Suppressor macrophage treated with lipopolysaccharide for 4 hours (primary cell): ENCODE measurements at regions not wholly inside any gene's neighbourhood (a gene's known extent, or its start where the extent isn't known, plus 50 kb on each side); places are given as distances from the start of the nearest gene placed in this dataset.
"Not testable (repeated sequence)": the region's sequence is repeated elsewhere in the genome, so short reads cannot be mapped to it uniquely, and the experiment has no call there.

ENCODE experiments used
- DNase-seq: peaks from one replicate; pipeline ENCODE4 v3.0.0-alpha.2; 2020

DNA sequence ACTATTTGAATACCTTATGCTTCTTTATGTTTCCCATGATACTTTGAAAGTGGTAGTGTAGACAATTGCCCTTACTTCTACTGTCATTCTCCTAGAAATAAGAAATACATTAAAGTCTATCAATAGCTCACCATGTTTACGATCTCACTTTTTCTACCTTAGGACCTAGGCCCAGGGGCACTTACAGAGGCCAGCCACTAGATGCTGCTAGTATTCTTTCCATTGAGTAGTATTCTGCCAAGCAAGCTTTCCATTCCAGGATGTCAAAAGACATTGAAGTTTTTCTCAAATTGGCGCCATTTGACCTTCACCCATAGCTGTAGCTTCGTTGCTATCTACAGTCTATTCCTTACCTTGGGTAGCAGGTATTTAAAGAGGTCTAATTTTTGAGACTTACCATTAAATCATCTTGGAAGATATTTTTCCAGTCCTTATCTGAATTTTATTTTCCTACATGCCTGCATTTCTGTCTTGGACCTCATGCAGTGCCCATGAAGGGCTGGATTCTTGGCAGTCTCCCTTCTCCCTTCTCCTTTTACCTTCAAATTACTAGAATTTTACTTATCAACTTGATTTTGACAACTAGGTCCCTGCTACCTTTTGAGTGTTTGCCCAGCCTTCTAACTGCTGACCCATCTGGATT is 246.0 kb upstream of the NUDT12 start:
- peak; percentile 3 for DNase-seq

DNA sequence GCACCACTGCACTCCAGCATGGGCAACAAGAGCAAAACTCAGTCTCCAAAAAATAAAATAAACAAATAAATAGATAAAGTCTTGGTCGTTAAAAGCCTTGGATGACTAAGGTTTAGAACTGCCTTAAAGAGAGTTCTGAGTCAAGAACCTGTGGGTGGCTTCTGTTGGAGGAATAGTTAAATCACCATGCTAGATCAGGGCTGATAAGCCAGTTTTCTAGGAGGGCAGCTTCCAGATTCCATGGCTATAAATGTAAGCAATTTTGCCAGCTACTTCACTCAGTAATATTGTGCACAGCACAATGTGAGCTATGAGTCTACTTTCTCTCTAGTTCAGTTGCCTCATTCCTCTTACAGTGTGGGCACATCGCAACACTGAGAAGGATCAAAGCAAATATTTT is 242.1 kb upstream of the NUDT12 start:
- no peak for DNase-seq

DNA sequence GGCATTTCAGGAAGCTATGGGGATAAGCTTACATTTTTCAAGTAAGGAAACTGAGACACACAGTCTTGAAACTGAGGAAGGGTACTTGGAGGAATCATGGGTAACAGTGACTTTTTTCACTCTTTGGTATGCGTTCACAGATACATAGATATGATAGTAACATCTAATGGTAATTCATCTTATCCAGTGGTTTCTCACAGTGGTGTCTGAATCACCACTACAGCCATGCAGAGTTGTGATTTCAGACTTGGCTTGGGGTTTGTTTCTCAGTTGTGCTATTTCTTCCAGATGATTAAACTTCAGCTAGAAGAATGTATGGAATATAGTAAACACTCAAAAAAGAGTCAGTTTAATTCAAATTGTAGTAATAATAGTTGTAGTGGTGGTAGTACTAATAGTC is 239.1 kb upstream of the NUDT12 start:
- no peak for DNase-seq

DNA sequence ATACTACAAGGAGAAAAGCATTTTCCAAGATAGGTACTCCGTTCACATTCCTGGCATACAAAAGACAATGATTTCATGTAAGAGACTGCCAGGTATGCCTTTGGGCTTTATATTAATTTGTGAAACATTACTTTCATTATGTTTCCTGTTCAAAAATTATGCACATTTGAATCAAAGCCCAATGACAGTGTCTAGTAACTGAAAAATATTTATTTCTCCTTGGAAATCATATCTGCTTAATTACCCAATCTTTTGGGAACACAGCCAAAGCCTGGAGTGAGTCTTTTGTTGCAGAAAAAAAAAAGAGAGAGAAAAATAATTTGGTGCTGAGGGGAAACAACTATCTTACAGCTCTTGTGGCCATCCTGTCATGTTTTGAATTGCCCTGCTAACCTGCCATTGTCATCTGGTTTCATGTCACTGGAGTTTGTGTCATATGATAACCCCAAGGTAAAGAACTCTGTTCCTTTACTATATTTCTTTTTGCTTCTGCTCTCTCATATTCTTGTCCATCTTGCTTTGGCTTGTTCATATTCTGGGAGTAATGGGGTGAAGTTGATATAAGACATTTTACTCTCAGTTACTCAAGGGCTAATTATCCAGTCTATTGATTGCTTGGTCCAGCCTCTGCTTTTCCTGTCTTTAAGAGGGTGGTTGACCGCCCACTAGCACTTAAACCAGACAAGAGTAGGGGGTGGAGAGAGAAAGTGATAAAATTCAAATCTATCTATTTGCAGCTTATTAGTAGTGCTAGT is 238.3 kb upstream of the NUDT12 start:
- no peak for DNase-seq

DNA sequence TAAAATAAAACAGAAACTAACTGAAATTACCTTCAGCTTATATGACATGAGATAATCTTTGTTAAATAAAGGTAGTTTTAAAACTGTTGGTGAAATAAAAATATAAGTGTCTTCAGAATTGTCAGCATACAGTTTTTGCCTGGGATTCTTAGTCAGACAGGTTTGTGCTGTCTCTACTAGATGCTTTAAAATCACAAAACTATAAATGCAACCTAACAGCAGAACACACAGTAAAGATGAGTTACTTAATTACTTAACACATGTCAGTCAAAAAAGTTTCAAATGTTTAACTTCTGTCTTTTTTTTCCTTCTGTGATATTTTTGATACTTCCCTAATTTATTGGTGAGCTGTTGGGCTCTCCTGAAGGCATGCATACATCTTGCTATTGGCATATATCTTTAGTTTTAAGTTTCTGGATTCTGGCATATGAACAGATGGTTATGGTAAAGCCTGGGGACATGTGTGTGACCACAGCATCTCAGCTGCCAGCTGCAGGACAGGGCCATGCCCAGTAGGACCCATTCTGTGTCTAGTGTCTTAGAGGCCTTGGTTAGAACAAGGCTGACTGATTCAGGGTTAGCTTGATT is 231.1 kb upstream of the NUDT12 start:
- no peak for DNase-seq

DNA sequence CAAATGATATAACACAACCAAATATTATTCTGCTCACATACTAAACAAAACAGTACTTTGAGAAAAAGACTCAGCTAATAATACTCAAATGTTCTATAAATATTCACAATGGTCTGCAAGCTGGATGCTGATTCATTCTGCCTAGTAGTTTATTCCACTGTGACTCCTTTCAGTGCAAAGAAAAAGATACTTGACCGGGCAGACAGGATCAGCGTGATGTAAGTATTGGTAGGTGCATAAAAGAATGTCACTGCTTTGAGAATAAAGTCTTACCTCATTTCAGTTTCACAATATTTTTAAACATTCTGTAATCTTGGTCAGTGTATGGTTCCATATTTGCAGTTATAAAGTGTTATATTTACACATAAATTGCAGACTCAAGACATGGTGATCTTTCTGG is 223.0 kb upstream of the NUDT12 start:
- no peak for DNase-seq

DNA sequence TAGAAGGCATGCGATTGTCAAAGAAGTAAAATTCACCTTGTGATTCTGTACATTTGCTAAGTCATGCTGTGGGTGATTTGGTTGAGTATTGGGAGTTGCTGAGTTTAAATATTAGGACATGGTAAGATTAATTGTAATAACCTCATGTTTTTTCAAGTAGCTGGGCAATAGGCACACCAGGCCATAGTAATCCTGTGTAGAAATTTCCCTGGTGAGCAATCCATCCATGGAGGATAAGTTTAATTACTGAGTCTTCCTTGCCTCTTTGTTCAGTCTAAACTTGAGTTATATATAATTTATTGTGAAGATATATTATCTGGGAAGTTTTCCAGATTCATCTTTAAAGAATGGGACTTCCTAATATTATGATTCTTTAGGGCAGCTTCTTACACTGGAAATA is 221.1 kb upstream of the NUDT12 start:
- DNase-seq: no peak

DNA sequence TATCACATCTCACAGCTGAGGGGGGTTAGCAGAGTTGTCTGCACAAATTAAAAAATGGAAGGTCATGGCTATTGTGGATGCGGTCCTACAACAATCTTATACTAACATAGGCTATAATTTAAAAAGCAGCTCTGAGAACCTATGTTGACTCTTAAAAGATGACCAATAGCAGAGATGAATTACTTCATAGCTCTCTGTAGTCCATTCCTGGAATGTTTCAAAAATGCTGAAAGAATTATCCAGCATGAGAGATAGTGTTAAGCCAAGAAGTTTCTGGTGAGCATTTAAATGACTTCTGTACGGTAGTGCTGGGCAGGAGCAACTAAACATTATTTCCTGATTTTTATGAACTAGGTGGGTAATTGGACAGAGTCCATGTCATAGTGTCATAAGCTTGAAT is 218.2 kb upstream of the NUDT12 start:
- no peak for DNase-seq

DNA sequence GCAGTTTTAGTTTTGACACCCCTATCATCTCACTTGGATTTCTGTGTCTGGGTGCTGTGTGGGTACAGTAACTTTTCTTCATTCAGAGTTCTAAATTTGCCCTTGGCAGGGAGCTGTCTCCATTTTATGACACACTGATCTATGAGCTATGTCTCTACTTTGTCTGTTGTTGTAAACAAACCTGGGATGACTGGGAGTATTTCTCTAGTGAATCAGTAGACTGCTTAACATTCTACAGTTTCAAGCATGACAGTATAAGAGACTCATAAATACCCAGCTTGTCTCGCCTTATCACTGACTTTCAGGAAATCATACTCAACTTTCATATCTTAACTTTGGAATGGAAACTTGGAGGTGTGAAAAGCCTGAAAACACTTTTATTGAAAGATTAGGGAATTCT is 212.1 kb upstream of the NUDT12 start:
- DNase-seq: no peak

DNA sequence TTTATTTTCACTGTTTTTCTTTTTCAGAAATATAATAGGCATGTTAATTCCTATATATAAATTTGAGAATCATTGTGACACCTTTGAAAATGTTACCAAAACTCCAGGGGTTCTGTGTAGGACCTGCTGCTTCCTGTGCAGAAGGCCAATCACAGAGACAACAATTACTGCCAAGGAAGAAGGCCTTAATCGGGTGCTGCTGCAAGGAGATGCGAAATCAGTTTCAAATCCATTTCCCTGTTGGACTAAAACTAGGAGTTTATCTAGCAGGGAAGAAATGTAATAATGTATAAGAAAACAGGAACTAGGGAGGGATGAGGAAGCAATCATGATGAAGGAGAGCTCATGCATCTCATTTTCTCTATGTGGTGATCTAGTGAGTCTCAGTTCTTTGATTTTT is 209.7 kb upstream of the NUDT12 start:
- no peak for DNase-seq

DNA sequence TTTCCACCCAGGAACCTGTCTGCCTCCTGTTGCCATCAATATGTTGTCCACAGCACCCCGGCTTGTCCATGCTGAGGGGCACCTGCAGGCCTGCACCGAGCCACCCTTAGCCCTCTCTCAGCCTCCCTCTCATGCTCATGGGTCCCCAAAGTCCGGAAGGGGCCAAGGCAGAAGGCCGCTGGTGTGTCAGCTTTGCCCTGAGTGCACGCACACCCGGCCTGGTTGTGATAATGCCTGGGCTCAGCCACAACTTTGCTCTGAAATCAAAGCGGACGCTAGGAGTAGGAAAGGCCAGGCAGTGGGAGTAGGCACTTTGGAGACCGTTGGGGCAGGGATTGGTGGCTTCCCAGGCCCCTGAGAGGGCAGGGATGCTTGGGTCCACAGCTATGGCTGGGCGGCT is 201.8 kb upstream of the NUDT12 start:
- DNase-seq: no peak

DNA sequence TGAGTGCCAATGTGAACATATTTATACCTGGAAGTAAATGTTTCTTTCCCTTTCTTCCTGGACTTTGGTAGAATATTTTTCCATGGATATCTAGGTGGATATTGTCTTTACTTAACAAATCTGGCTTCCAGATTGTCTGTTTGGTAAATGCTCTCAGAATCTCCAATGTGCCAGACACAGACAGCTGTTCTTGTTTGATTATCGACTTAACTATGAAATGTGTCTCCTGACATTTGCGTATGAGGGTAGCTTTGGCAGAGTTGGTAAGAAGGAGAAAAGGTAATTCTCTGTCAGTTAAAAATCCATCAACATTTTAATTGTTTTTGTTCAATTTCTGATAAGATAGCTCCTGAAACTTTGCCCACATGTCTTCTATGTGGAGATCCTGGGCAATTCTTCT is 196.4 kb upstream of the NUDT12 start:
- DNase-seq: no peak

DNA sequence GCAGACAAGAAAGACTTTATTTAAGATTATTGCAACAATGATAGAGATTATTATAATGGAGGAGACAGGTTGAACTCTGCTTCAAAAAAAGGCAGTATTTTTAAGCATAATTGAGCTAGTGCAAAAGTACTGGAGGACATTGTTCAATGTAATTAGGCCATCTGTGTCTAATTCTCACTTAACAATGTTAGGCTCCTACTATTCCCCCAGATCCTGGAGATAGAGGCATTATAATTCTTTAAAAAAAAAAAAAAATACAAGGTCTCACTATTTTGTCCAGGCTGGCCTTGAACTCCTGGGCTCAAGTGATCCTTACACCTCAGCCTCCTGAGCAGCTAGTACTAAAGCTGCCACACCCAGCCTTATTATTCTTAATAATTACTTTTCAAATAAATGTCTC is 193.4 kb upstream of the NUDT12 start:
- DNase-seq: no peak

DNA sequence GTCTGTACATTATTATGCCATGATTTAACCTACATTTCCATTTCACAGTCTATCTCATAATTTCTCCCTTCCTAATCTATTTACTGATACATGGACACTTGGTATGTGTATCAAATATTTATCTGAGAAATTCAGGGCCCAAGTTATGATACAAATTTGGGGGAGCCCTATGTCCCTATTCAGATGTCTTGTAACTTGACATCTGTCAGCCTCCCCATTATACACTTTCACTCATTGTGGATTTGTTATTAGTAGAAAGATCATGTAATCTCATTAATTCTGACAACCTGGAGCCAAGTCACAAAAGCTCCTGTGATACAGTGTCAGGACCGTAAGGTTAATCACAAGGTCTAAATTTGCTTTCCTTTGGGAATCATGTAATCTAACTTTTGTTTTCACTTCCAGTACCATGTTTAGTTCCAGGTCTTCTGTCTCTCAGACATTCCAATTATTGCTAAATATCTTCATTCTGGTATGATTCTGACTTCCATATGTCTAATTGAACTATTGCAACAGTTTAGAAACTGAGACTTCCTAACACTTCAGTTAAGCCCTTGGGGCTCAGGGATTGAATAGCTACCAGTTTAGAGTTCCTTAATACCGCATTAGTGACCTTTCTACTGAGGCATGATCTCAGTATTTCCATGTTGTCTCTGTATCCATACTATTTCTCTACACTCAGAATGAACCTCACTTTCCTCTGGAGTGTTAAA is 182.9 kb upstream of the NUDT12 start:
- DNase-seq: no peak

DNA sequence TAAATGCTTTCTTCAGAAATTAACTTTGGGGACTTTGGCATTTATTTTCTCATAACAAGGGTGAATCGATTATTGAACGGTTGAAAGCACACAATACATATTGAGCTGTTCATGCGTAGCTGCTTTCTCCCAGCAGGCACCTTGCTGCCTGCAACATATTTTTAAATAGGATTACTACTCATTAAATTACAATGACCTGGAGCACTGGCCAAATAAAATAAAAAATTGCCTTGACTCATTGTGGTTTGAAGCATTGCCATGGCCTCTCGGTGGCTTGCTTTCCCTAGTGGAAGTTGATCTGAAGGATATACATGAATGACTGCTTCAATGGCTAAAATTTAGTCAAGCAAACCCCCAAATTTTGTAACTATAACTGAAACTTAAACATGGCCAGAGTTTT is 181.6 kb upstream of the NUDT12 start:
- no peak for DNase-seq

DNA sequence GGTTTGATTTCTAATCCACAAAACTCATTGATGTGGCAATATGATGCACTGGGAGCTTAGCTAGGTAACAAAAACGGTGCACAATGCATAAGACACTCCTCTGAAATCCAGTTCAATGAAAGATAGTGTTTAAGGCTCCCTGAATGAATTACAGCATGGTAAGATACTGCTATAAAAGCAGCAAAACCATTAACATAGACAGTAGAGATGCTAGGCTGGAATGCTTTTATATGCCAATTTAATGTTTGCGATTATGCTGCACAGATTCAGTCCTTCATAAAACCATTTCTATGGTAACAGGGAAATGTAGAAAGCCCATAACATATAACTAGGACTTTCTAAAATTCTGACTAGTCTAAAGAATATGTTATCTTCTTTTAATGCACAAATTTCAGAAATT is 180.8 kb upstream of the NUDT12 start:
- DNase-seq: no peak

DNA sequence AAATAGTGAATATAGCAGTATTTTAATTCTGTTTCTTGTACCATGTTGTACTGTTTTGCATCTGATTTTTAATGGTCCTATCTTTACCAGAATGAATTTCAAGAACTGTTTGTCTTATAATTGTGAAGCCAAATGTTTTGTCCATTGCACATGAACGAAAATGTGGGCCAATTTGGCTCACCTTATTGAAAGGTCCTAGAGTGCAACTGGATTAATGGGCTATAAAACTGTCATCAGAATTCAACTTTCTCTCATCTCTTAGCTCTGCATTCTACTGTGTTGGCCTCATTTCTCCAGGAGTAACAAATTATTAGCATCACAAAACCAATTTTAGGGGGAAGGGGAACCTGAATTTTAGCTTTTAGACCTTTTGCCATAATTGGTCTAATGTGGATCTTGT is 179.4 kb upstream of the NUDT12 start:
- no peak for DNase-seq

DNA sequence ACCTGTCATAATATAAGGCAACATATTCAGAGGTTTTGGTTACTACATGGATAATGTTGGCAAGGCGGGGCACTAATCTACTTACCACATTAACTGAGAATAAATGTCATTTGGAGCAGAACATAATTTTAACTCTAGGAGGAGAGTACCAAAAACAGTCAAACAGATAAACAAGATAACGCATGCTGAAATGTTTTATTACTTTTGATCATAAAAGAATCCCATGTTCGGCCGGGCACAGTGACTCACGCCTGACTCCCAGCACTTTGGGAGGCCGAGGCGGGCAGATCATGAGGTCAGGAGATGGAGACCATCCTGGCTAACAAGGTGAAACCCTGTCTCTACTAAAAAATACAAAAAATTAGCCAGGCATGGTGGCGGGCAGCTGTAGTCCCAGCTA is 173.8 kb upstream of the NUDT12 start:
- not testable (repeated sequence) for DNase-seq

DNA sequence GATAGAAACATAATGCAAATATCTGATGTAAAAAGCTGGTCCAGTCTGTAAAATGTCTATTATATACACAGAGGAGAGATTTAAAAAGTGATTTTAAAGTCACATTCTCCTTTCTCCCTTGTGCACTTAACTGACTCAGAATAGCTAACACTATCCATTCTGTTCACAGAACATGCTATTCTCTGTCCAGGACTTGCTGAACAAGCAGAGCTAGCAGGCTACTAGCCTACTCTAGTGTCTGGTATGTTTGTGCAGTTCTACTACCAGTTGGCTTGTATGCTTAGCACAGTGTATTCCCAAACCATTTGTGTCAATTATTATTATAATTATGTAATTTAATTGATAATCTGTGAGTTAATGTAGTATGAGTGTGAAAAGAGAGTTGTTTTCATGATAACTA is 161.7 kb upstream of the NUDT12 start:
- DNase-seq: no peak

DNA sequence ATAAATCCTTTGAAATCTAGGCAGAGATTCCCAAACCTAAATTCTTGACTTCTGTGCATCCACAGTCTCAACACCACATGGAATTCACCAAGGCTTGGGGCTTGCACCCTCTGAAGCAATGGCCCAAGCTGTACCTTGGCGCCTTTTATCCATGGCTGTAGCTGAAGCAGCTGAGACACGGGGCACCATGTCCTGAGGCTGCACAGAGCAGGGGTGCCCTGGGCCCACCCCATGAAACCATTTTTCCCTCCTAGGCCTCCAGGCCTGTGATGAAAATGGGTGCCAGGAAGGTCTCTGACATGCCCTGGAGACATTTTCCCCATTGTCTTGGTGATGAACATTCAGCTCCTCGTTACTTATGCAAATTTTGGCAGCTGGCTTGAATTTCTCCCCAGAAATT is 158.6 kb upstream of the NUDT12 start:
- no peak for DNase-seq

DNA sequence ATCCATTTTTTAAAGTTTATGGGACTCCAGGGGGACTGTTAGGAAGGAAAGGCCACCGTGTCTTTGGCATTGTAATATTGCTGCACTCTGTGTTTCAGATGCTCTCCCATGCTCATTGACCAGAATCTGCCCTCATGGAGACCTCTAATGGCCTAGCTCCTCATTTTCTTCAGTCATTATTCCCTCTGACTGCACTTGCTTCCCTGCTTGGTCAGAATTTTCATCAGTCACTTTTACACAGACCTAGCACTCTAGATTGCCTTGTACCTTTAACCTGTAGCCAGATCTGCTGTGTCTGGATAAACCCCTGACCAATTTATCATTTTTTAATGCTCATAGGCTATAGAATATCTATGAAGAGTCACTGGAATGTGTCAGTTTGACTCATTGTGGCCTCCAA is 155.5 kb upstream of the NUDT12 start:
- DNase-seq: no peak

DNA sequence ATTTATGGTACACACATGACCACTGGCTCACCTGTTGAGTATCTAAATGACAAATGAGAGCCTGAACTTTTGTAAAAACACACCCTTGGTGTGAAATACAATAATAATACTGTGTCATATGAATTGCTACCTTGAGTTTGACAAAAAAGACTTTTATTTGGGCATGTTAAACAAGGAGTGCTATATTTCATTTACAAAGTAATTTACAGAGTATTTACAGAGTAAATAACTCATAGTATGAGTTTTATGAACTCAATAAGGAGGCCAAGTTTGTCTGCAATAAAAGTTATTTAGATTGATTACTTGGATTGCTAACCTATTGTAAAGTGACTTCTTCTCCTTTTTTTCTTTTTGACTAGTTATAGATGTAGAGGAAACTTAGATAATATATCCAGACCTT is 146.0 kb upstream of the NUDT12 start:
- no peak for DNase-seq

DNA sequence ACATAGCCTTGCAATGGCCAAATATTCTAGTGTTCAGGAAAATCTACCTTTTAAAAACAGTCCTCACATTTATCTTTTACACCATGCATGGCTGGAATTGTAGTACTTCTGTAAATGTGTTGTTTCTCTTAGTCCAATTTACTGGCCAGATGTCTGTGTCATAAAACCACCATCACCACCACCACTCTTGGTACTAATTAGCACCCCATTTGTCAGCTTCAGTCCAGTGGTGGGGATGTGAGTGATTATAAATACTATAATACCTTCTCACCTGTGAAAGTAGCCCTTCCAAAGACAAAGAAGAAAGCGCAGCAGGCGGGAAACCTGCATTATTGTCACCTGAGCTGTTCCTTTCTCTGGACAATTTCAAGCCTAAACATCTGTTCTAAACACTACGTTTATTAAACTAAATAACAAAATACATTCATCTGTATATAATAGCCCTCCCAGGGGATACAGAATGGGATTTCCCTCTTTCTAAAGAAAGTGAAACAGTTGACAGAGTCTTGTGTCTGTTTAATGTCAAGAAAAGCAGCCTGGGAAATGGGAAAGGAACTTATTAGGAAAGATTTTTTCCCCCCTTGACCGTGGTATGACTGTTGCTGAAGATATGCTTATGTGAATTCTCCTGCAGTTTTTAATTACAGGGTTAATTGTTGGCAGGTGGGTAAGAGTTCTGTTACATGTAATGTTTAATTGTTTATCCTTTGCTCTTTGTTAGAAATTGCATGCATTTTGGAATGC is 144.5 kb upstream of the NUDT12 start:
- no peak for DNase-seq
